Stimulated activated CD4-positive, alpha-beta T cell treated with anti-CD3 and anti-CD28 coated beads, Interleukin-12 subunit alpha, Interleukin-12 subunit beta, amount 100 ng/mL, for 48 hours (primary cell): ENCODE measurements at regions not wholly inside any gene's neighbourhood (a gene's known extent, or its start where the extent isn't known, plus 50 kb on each side); places are given as distances from the start of the nearest gene placed in this dataset.

ENCODE experiments used
- DNase-seq, 3 donors: peaks; one replicate each; pipeline ENCODE4 v3.0.0-alpha.2; 2020; ENCODE audit warnings: low read depth in 2 of 3, low spot score in 1 of 3

DNA sequence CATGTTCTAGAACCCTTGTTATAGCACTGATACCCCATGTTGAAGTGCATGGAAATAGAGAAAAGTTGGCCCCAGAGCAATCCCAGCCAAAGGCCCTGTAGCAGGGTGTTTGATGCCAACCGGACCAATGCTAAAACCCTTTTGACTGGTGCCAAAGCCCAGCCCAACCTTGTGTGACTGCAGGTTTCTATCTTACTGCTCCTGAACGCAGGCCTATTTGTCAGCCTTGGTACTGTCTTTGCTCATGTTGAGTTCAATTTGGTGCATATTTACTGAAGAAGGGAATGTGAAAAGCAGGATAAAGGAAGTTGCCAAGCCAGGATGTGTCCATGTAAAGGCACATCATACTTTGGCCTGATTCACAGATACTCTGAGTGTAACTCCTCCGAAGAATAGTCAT is 51.7 kb upstream of the NFASC start:
- DNase-seq: no peak

DNA sequence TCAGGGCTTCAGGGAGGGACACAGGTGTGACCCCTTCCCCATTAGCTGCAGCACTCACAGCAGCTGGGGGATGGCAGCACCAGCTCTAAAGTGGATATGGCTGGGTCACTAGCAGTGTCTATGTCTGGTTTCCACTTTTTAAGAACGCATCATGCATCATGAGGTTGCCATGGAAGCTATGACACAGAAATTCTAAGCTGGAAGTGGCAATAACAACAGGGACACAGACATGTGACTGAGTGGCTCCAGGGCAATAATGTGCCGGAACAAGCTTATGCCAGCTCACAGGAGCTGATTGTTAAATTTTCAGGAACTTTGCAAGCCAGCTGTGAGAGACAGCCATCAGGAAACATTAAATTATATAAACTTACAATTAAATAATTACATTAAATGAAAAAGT is 51.2 kb upstream of the NFASC start:
- DNase-seq: no peak
